ENCODE measurements at regions not wholly inside any gene's neighbourhood (a gene's known extent, or its start where the extent isn't known, plus 50 kb on each side); places are given as distances from the start of the nearest gene placed in this dataset.

- no peak for DNase-seq (ENCODE audit: low spot score)
Measured at GRCh38 chr11:43545610-43546009, 134.9 kb upstream of the HSD17B12 start.

- DNase-seq (ENCODE audit: low spot score), result no peak
Measured at GRCh38 chr11:43546561-43547429, 133.7 kb upstream of the HSD17B12 start.

- no peak for DNase-seq (ENCODE audit: low spot score)
Measured at GRCh38 chr11:43547430-43547831, 133.1 kb upstream of the HSD17B12 start.

DNA sequence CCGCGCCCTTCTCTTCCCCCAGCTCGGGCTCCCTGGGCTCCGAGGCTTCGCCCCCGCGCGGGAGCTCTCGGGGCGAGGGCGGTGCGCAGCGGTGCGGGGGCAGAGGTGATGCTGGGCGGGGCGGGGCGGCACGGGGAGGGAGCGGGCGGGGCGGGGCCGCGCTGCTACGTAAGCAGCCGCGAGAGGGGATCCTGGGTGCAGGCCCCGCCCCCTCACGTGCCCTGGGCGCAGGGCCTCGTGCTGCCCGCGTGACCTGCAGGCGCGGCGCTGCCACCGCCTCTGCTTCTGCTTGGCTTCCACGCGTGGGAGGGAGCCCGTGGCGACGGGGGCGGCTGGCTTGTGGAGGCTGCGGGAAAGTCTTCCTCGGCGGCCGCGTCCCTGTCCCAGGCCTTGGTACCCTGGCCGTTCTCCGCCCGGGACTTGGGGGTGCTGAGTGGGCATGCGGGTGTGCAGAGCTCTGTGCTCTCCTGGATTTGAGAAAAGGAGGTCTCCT, 132.6 kb upstream of the HSD17B12 start:
- DNase-seq (ENCODE audit: low spot score), result peak; percentile 66

GRCh38 chr11:43548916-43549315, 131.6 kb upstream of the HSD17B12 start:
- peak; percentile 16 for DNase-seq (ENCODE audit: low spot score)

DNA sequence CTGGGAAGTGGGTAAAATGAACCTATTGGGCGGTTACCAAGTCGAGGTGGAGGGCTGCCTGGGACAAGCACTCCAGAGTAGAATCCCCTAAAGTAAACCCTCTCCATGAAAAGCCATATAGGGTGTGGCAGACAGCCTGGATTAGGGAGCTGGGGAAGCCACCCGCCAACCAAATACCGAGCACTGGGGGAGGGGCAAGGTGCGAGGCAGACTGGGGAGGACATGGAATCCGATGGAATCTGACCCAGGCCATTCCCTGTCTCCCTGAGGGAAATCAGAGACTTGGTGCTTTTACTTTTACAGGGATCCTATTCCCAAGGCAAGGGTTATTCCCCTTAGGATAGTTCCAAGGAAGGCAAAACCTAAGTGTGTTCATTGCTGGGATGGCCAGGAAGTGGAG, 130.9 kb upstream of the HSD17B12 start:
- no peak for DNase-seq (ENCODE audit: low spot score)

DNA sequence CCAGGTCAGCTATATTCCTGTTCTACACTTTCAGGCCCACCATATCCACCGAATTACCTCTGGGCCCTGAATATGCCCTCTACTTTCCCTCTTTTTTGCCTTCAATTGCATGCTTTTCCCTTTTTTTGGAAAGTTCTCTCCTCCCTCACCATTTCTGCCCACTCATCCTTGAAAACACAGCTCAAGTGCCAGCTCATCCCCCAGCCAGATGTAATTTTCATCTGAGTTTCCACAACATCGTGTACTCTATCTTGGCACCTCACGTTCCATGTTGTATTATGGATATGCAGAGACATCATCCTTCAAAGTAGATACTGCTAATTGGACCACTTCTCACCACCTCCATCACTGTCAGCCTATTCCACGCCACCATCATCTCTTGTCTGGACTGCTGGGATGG, 129.8 kb upstream of the HSD17B12 start:
- DNase-seq (ENCODE audit: low spot score), result no peak

DNA sequence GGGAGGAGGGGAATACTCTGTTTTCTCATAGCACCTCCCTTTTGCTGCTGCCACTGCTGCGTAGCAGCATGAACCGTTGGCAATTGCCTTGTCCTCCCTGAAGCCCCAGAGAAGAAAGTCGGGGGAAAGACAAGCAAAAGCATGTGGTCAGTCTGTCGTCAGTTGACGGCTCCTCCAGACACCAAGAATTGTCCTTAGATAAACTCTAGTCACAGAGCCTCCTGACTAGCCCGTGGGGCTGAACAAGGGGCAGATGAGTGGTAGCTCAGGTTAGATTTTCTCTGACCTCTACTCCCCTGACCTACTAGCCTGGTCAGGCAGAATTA, 126.4 kb upstream of the HSD17B12 start:
- DNase-seq (ENCODE audit: low spot score), result no peak

DNA sequence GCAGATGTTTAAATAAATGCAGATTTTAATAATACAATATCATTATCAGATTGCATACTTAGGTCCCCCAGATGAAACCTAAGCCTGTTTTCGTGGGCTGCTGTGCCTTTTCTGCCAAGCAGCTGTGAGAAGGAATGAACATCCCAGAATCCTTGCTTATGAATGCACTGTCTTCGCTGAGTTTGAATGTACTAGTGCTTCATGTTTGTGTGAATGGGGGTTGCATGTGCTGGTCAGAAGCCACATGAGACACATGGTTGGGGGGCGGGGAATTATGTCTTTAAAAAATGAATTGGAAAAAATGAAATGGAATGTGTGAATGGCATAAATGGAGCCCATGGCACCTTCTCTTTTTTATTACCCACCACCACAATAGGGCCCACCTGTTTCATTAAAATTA, 125.4 kb upstream of the HSD17B12 start:
- no peak for DNase-seq (ENCODE audit: low spot score)

DNA sequence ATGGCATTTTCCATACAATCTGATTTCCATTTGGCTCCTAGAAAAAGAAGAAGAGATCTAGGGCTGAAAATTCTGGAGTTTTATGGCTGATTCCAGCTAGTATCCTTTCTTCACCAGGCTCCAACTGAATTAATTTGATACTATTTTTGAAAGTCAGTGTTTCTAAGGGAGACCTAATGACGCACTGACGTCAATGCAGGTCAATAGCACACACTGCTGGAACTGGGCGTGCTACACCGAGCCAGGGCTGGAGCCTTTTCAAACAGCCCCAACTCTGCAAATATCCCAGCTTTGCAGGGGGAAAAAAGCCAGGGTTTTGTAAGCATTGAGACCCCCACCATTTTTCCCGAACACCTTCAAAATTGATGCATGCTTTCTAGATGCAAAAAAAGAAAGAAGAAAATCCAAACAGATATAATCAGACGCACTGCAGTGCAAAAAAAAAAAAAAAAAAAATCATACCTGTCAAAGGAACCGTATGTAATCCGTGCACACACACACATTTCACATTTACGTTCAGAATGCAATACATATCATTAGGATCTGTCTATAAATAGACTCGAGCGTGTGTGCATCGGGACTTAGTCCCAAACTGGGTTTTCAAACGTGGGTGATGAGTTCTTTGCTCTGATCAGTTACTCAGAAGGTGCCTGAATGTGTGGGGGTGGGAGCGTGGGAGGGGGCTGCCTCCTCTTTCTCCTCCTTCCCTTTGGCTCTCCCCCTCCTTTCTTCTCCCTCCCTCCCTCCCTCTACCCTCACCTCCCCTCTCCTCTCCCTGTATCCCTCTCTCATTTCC, 124.5 kb upstream of the HSD17B12 start:
- DNase-seq (ENCODE audit: low spot score), result peak; percentile 60

DNA sequence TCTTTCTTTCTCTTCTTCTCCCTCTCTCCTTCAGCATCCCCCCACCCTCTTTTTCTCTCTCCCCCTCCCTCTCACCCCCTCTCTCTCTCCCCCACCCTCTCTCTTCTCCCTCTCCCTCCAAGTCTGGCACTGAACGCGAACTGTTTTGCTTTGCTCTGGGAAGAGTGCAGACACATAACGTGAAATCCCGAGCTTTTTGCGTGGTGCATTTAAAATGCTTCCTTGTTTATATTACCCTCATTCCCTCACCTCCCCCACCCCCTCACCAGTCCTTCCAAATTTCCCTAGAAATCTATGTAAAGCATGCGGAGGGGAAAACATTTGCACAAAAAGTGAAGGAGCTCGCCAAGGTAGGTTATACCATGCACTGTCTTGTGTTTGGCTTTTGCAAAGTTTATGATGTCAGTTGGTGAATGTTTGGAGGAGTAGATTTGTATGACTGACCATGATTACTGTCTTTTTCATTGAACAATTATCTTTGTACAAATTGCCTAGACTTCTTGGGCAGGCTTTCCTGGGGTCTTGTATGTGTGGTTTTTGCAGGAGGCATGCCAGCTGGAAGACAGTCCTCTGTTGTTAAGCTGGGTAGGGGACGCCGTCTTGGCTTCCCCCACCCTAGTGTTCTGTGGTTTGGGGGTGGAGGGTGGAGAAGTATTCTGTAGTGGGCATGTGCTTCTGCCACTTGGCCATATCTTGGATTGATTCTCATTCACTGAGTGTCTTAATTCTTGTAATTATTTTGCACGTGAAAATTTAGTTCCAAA, 123.7 kb upstream of the HSD17B12 start:
- no peak for DNase-seq (ENCODE audit: low spot score)

GRCh38 chr11:43557553-43558110, 122.9 kb upstream of the HSD17B12 start:
- no peak for DNase-seq (ENCODE audit: low spot score)

DNA sequence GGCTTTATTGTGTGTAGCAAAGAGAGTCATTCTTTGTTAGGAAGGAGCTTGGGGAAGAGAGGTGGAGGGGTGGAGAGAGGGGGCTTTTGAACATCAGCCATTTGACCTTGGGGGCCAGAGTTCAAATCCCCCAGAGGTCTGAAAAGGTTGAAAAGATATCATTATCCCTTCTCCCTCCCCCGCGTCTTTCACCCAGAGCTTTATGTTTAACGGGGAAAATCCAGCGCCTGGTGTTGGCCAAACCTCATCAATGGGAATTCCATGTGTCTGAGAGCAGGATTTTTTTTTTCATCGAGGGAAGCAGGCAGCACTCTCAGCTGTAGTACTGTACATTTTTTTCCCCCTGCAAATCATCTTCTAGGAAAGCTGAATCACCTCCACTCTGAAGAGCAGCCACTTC, 122.4 kb upstream of the HSD17B12 start:
- no peak for DNase-seq (ENCODE audit: low spot score)

GRCh38 chr11:43558556-43559127, 121.9 kb upstream of the HSD17B12 start:
- DNase-seq (ENCODE audit: low spot score), result no peak

DNA sequence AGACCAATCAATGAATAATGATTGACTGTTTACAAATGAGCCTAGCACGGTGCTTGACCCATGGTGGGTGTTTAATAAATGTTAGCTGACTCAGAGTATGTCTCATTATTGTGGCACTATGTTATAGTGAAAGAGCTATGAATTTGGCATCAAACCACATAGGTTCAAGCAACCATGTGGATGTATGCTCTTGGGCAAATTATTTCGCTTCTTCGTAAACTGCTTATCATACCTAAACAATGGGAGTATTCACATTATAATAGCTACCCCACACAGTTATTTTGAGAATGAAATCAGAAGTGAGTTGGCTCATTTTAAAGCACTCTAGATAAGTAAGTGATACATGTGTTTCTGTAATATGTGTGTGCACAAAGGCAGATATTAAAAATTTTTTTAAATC, 118.7 kb upstream of the HSD17B12 start:
- DNase-seq (ENCODE audit: low spot score), result peak; percentile 65

DNA sequence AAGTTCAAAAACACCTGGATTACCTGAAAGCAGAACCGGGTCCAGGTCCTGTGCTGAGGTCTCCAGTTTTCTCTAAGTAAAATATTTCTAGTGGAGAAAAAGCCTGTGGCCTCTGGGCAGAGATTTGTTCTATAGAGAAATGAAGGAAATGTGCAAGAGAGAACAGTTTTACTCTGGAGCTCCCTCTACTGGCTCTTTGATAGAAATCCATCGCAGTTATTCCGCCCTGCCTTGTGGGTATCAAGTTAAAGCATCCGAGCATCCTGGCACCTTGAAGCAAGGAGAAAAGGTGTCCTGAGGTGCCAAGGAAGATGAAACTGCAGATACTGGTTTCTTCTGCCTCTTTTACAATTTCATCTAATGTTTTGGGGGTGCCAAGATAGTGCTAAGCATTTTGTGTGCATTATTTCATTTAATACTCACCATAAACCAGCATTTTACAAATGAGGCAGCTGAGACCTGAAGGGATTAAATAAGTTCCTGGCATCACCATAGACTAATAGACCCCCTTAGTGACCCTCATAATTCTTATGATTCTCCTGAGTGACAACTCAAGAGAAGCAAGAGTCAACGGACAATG, 113.1 kb upstream of the HSD17B12 start:
- peak; percentile 79 for DNase-seq (ENCODE audit: low spot score)

GRCh38 chr11:43573233-43573632, 107.3 kb upstream of the HSD17B12 start:
- DNase-seq (ENCODE audit: low spot score), result peak; percentile 72

GRCh38 chr11:43573873-43574272, 106.7 kb upstream of the HSD17B12 start:
- DNase-seq (ENCODE audit: low spot score), result no peak

DNA sequence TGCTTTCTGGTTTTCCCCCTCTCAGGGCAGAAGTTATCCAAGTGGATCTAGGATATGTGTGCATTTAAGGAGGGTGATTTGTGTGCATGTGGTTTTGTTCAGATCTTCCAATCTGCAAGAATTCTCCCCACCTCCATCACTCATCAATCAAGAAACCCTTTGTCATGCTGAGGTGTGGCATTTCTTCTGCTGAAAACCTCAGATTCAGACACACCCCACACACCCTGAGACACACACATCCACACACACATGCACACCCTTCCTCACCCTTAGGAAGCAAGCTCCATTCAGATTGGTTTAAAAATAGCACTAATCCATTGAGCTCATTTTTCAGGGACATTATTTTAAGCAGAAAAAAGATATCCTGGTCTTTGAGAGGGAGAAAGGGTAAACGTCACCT, 106.1 kb upstream of the HSD17B12 start:
- DNase-seq (ENCODE audit: low spot score), result no peak

- DNase-seq (ENCODE audit: low spot score), result peak; percentile 64
Measured at GRCh38 chr11:43574949-43575912, 105.3 kb upstream of the HSD17B12 start.

Measured in COLO829 (cell line).